ENCODE measurements at regions not wholly inside any gene's neighbourhood (a gene's known extent, or its start where the extent isn't known, plus 50 kb on each side); places are given as distances from the start of the nearest gene placed in this dataset.

DNA sequence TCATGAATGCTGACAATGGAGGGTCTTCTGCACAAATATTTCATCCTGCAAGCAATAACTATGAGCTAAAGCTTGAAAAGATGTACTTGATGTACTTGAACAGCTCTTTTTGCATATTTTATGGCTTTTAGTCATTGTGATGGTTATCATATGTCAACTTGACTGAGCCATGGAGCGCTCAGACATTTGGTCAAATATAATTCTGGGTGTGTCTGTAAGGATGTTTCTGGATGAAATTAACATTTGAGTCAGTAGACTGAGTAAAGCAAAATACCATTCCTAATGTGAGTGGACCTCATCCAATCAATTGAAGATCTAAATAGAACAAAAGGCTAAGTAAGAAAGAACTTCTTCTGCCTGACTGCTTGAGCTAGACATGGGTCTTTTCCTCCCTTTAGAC is 509.0 kb downstream of the BCL11A start:
- ATAC-seq: no peak
- TF ChIP-seq BACH2 (CRISPR knock-in tag; IDR thresholded peaks at IDR 0.05; ENCODE audit: borderline replicate concordance) (no peak), GLIS3 (CRISPR knock-in tag; IDR thresholded peaks at IDR 0.05) (no peak)

DNA sequence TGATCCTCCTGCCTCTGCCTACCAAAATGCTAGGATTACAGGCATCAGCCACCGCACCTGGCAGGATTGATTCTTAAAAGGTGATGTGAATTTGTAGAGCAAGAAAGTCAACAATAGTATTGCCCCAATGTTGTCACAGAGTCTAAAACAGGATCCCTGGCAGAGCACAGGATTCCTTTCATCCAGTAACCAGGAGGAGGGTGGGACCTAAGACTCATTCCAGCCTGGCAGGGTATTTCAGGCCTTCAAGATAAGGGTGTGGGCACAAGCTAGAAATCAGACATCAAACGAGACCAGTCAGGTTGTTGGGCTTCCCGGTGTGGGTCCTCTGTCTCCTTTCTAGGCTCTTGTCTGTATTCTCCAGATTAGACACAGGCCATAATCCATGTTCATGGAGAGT is 511.4 kb downstream of the BCL11A start:
- TF ChIP-seq ISL1 (CRISPR knock-in tag; IDR thresholded peaks at IDR 0.05) (no peak), TOX (CRISPR knock-in tag; IDR thresholded peaks at IDR 0.05; ENCODE audit: borderline replicate concordance) (no peak), BACH2 (CRISPR knock-in tag; IDR thresholded peaks at IDR 0.05; ENCODE audit: borderline replicate concordance) (no peak), ZFP3 (CRISPR knock-in tag; IDR thresholded peaks at IDR 0.05) (no peak), ZNF8 (CRISPR knock-in tag; IDR thresholded peaks at IDR 0.05) (no peak), CSDC2 (CRISPR knock-in tag; IDR thresholded peaks at IDR 0.05) (no peak), ZFP30 (CRISPR knock-in tag; IDR thresholded peaks at IDR 0.05) (no peak), ARNTL (CRISPR knock-in tag; IDR thresholded peaks at IDR 0.05; ENCODE audit: borderline replicate concordance, low read depth) (no peak), ZNF70 (CRISPR knock-in tag; IDR thresholded peaks at IDR 0.05) (no peak), ESRRG (CRISPR knock-in tag; IDR thresholded peaks at IDR 0.05) (no peak), SNAI2 (CRISPR knock-in tag; IDR thresholded peaks at IDR 0.05) (no peak), PPARA (CRISPR knock-in tag; IDR thresholded peaks at IDR 0.05; ENCODE audit: borderline replicate concordance) (no peak), TCF4 (CRISPR knock-in tag; IDR thresholded peaks at IDR 0.05; ENCODE audit: borderline replicate concordance) (no peak)
- TF ChIP-seq, protein P1, sequence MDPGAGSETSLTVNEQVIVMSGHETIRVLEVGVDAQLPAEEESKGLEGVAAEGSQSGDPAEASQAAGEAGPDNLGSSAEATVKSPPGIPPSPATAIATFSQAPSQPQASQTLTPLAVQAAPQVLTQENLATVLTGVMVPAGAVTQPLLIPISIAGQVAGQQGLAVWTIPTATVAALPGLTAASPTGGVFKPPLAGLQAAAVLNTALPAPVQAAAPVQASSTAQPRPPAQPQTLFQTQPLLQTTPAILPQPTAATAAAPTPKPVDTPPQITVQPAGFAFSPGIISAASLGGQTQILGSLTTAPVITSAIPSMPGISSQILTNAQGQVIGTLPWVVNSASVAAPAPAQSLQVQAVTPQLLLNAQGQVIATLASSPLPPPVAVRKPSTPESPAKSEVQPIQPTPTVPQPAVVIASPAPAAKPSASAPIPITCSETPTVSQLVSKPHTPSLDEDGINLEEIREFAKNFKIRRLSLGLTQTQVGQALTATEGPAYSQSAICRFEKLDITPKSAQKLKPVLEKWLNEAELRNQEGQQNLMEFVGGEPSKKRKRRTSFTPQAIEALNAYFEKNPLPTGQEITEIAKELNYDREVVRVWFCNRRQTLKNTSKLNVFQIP (CRISPR knock-in tag; IDR thresholded peaks at IDR 0.05; ENCODE audit: borderline replicate concordance, low read depth): no peak
- TF ChIP-seq, protein P2, sequence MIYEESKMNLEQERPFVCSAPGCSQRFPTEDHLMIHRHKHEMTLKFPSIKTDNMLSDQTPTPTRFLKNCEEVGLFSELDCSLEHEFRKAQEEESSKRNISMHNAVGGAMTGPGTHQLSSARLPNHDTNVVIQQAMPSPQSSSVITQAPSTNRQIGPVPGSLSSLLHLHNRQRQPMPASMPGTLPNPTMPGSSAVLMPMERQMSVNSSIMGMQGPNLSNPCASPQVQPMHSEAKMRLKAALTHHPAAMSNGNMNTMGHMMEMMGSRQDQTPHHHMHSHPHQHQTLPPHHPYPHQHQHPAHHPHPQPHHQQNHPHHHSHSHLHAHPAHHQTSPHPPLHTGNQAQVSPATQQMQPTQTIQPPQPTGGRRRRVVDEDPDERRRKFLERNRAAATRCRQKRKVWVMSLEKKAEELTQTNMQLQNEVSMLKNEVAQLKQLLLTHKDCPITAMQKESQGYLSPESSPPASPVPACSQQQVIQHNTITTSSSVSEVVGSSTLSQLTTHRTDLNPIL (CRISPR knock-in tag; IDR thresholded peaks at IDR 0.05; ENCODE audit: low read depth): no peak
- TF ChIP-seq, protein P3, sequence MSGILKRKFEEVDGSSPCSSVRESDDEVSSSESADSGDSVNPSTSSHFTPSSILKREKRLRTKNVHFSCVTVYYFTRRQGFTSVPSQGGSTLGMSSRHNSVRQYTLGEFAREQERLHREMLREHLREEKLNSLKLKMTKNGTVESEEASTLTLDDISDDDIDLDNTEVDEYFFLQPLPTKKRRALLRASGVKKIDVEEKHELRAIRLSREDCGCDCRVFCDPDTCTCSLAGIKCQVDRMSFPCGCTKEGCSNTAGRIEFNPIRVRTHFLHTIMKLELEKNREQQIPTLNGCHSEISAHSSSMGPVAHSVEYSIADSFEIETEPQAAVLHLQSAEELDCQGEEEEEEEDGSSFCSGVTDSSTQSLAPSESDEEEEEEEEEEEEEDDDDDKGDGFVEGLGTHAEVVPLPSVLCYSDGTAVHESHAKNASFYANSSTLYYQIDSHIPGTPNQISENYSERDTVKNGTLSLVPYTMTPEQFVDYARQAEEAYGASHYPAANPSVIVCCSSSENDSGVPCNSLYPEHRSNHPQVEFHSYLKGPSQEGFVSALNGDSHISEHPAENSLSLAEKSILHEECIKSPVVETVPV (CRISPR knock-in tag; IDR thresholded peaks at IDR 0.05): no peak
- TF ChIP-seq, protein P4, sequence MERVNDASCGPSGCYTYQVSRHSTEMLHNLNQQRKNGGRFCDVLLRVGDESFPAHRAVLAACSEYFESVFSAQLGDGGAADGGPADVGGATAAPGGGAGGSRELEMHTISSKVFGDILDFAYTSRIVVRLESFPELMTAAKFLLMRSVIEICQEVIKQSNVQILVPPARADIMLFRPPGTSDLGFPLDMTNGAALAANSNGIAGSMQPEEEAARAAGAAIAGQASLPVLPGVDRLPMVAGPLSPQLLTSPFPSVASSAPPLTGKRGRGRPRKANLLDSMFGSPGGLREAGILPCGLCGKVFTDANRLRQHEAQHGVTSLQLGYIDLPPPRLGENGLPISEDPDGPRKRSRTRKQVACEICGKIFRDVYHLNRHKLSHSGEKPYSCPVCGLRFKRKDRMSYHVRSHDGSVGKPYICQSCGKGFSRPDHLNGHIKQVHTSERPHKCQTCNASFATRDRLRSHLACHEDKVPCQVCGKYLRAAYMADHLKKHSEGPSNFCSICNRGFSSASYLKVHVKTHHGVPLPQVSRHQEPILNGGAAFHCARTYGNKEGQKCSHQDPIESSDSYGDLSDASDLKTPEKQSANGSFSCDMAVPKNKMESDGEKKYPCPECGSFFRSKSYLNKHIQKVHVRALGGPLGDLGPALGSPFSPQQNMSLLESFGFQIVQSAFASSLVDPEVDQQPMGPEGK (CRISPR knock-in tag; IDR thresholded peaks at IDR 0.05; ENCODE audit: borderline replicate concordance): no peak
- TF ChIP-seq, protein P5, sequence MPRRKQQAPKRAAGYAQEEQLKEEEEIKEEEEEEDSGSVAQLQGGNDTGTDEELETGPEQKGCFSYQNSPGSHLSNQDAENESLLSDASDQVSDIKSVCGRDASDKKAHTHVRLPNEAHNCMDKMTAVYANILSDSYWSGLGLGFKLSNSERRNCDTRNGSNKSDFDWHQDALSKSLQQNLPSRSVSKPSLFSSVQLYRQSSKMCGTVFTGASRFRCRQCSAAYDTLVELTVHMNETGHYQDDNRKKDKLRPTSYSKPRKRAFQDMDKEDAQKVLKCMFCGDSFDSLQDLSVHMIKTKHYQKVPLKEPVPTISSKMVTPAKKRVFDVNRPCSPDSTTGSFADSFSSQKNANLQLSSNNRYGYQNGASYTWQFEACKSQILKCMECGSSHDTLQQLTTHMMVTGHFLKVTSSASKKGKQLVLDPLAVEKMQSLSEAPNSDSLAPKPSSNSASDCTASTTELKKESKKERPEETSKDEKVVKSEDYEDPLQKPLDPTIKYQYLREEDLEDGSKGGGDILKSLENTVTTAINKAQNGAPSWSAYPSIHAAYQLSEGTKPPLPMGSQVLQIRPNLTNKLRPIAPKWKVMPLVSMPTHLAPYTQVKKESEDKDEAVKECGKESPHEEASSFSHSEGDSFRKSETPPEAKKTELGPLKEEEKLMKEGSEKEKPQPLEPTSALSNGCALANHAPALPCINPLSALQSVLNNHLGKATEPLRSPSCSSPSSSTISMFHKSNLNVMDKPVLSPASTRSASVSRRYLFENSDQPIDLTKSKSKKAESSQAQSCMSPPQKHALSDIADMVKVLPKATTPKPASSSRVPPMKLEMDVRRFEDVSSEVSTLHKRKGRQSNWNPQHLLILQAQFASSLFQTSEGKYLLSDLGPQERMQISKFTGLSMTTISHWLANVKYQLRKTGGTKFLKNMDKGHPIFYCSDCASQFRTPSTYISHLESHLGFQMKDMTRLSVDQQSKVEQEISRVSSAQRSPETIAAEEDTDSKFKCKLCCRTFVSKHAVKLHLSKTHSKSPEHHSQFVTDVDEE (CRISPR knock-in tag; IDR thresholded peaks at IDR 0.05): no peak

DNA sequence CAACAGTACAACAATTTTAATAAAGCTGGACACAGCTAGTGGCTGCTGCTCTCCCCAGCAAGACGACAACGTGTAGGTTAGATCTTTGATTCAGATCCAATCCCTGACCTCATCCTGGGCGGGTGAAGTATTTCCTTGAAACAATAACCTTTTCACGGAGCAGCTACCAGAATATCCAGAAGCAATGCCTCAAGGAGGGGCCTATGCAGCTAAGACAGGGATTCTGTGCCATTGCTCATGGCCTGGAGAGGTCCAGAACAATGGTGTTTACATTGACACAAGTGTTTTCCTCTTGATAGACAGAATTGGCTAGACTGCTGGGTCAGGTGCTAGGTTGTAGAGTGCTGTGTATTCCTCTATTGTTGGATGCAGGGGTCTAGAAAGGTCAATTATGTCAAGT is 520.1 kb downstream of the BCL11A start:
- no peak for TF ChIP-seq PPARA (CRISPR knock-in tag; IDR thresholded peaks at IDR 0.05; ENCODE audit: borderline replicate concordance)
- TF ChIP-seq OSR1 (CRISPR knock-in tag; IDR thresholded peaks at IDR 0.05): no peak
- TF ChIP-seq CSDC2 (CRISPR knock-in tag; IDR thresholded peaks at IDR 0.05): no peak
- no peak for TF ChIP-seq SNAI2 (CRISPR knock-in tag; IDR thresholded peaks at IDR 0.05)
- no peak for TF ChIP-seq GLIS3 (CRISPR knock-in tag; IDR thresholded peaks at IDR 0.05)
- no peak for TF ChIP-seq ZC3H10 (CRISPR knock-in tag; IDR thresholded peaks at IDR 0.05)
- TF ChIP-seq, protein P3 (CRISPR knock-in tag; IDR thresholded peaks at IDR 0.05): no peak
- TF ChIP-seq, protein P4 (CRISPR knock-in tag; IDR thresholded peaks at IDR 0.05; ENCODE audit: borderline replicate concordance): no peak
- TF ChIP-seq TOX (CRISPR knock-in tag; IDR thresholded peaks at IDR 0.05; ENCODE audit: borderline replicate concordance): no peak
- TF ChIP-seq ZFP30 (CRISPR knock-in tag; IDR thresholded peaks at IDR 0.05): no peak
- no peak for ATAC-seq

More for the DNA sequence above, 511.4 kb downstream of the BCL11A start:
- no peak for ATAC-seq
